Loucy (cell line): ENCODE measurements at regions not wholly inside any gene's neighbourhood (a gene's known extent, or its start where the extent isn't known, plus 50 kb on each side); places are given as distances from the start of the nearest gene placed in this dataset.

Source experiments
- H2AFZ ChIP-seq: fragments of 200-600 bp; sonication (generic); 2 replicates; pipeline ENCODE4 v1.6.0; 2016; ENCODE audit warnings: antibody characterized with exemption, mild to moderate bottlenecking, low read length, moderate library complexity
- H3F3A ChIP-seq: fragments of 200-600 bp; 2 replicates; pipeline ENCODE4 v1.6.0; 2016; ENCODE audit warnings: antibody characterized with exemption, low read depth, mild to moderate bottlenecking
- H3K27me3 ChIP-seq: fragments of 200-600 bp; sonication (generic); 2 replicates; pipeline ENCODE4 v1.6.1; 2014; ENCODE audit warnings: low read length, mild to moderate bottlenecking; ENCODE audit not compliant: insufficient read depth, poor library complexity, severe bottlenecking
- H3K36me3 ChIP-seq: fragments of 200-600 bp; sonication (generic); 2 replicates; pipeline ENCODE4 v1.6.1; 2016; ENCODE audit warnings: low read length; ENCODE audit not compliant: insufficient read depth
- H3K4me1 ChIP-seq: fragments of 200-600 bp; sonication (generic); 2 replicates; pipeline ENCODE4 v1.5.1; 2014; ENCODE audit warnings: low read length, mild to moderate bottlenecking; ENCODE audit not compliant: insufficient read depth, poor library complexity, severe bottlenecking
- H3K4me2 ChIP-seq: fragments of 200-600 bp; sonication (generic); 2 replicates; pipeline ENCODE4 v1.6.0; 2014; ENCODE audit warnings: antibody characterized with exemption, low read length, low read depth, mild to moderate bottlenecking; ENCODE audit not compliant: poor library complexity, severe bottlenecking
- H3K4me3 ChIP-seq: fragments of 200-600 bp; sonication (generic); 2 replicates; pipeline ENCODE4 v1.5.1; 2014; ENCODE audit warnings: low read length, mild to moderate bottlenecking, mixed read lengths; ENCODE audit not compliant: poor library complexity, severe bottlenecking
- H3K79me2 ChIP-seq: fragments of 200-600 bp; sonication (generic); 2 replicates; pipeline ENCODE4 v1.6.1; 2014; ENCODE audit warnings: low read length; ENCODE audit not compliant: insufficient read depth
- H3K9ac ChIP-seq: fragments of 200-600 bp; sonication (generic); 2 replicates; pipeline ENCODE4 v1.6.0; 2014; ENCODE audit warnings: mild to moderate bottlenecking, low read depth, low read length, moderate library complexity; ENCODE audit not compliant: poor library complexity, severe bottlenecking
- H3K9me2 ChIP-seq: fragments of 200-600 bp; sonication (generic); replicated peaks from 2 replicates; pipeline ENCODE4 v1.6.1; 2016; ENCODE audit warnings: low read depth, low read length, mixed read lengths
- H3K9me3 ChIP-seq: fragments of 200-600 bp; sonication (generic); 2 replicates; pipeline ENCODE4 v1.6.1; 2014; ENCODE audit warnings: mild to moderate bottlenecking, antibody characterized with exemption, low read length, low read depth; ENCODE audit not compliant: insufficient read depth
- H4K20me1 ChIP-seq: fragments of 200-600 bp; sonication (generic); 2 replicates; pipeline ENCODE4 v1.6.0; 2014; ENCODE audit warnings: antibody characterized with exemption, low read length, mild to moderate bottlenecking; ENCODE audit not compliant: insufficient read depth, poor library complexity, severe bottlenecking
- EZH2phosphoT487 ChIP-seq: fragments of 200-600 bp; IDR thresholded peaks from 2 replicates; pipeline ENCODE4 v1.6.1; 2018; ENCODE audit warnings: antibody characterized with exemption, mild to moderate bottlenecking, moderate library complexity, borderline replicate concordance
- TF ChIP-seq, protein P1 (sequence below): fragments of 200-600 bp; sonication (generic); conservative IDR thresholded peaks from 2 replicates; pipeline ENCODE4 v1.5.1; 2014; ENCODE audit warnings: mild to moderate bottlenecking, antibody characterized with exemption, low read length

DNA sequence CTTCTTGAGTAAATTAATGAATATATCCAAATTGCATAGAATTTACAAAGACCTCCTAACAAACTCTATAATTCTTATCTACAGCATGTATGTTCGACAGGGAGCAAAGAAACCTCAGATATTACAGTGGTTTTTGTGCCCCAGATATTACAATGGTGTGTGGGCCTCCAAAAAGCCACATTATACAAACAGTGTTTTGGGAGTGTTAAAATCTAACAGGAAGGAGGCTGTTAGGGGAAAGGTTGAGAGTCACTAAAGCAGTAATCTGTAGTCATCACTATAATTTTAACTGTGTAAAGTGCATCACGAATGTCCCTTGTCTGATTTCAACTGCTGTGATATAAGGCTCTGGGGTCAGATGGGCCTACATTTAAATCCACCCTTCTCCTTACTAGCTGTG lies 400.2 kb upstream of the C16orf82 start:
- Histone ChIP-seq H3K27me3 (no peaks in the 10 kb centered on the region), H3K36me3 (no peaks in the 10 kb centered on the region), H3K4me2 (no peak overlapping the region), H3K4me1 (no peaks in the 10 kb centered on the region), H3K9me2 (no peaks in the 10 kb centered on the region), H3F3A (no peaks in the 10 kb centered on the region), H3K9me3 (no peaks in the 10 kb centered on the region), H3K4me3 (no peak overlapping the region), H4K20me1 (no peaks in the 10 kb centered on the region), H2AFZ (no peak overlapping the region), H3K79me2 (no peaks in the 10 kb centered on the region), H3K9ac (no peak overlapping the region)
- no peak for TF ChIP-seq EZH2phosphoT487
- TF ChIP-seq, protein P1, sequence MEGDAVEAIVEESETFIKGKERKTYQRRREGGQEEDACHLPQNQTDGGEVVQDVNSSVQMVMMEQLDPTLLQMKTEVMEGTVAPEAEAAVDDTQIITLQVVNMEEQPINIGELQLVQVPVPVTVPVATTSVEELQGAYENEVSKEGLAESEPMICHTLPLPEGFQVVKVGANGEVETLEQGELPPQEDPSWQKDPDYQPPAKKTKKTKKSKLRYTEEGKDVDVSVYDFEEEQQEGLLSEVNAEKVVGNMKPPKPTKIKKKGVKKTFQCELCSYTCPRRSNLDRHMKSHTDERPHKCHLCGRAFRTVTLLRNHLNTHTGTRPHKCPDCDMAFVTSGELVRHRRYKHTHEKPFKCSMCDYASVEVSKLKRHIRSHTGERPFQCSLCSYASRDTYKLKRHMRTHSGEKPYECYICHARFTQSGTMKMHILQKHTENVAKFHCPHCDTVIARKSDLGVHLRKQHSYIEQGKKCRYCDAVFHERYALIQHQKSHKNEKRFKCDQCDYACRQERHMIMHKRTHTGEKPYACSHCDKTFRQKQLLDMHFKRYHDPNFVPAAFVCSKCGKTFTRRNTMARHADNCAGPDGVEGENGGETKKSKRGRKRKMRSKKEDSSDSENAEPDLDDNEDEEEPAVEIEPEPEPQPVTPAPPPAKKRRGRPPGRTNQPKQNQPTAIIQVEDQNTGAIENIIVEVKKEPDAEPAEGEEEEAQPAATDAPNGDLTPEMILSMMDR: no peak

DNA sequence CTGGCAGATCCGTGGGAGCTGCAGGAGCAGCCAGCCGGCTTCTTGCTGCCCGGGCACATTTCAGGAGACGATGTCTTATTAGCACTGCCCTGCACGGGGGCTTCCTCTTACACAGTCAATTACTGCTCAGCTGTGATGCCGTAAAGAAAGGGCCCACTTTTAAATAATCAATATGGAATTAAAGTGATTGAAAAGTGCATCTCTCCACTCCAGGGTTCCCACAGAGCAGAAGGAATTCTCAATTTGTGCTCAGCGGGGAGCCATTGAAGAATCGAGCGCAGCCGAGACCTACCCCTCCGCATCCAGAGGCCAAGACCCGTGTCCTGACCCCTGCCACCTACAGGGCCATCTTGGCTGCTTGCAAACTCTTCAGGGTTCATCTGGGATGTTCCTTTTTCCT lies 399.4 kb upstream of the C16orf82 start:
- Histone ChIP-seq H2AFZ (no peak overlapping the region), H3K4me1 (no peaks in the 10 kb centered on the region), H3K9ac (no peak overlapping the region), H3K4me2 (no peak overlapping the region), H3K36me3 (no peaks in the 10 kb centered on the region), H3F3A (no peaks in the 10 kb centered on the region), H3K27me3 (no peaks in the 10 kb centered on the region), H3K9me2 (no peaks in the 10 kb centered on the region), H3K9me3 (no peaks in the 10 kb centered on the region), H4K20me1 (no peaks in the 10 kb centered on the region), H3K4me3 (no peak overlapping the region), H3K79me2 (no peaks in the 10 kb centered on the region)
- TF ChIP-seq, protein P1: no peak
- no peak for TF ChIP-seq EZH2phosphoT487

DNA sequence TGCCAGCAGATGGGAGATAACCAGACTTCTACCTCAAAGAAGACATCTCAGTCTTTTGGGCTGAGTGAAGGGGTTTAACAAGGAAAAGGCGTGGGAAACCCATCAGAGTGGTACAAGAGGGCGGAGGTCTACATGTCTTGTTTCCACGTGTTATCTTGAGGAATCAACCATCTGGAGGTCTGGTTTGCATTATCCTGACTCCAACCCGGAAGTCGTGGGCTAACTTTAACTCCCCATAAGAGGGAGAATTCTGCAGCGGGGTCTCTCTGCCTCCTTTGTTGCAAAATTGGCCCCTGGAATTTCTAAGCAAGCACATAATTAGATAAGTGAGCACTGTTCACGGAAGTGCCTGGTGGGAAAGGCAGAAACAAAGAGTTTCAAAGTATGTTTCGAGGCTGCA lies 398.7 kb upstream of the C16orf82 start:
- Histone ChIP-seq H3K4me1 (no peaks in the 10 kb centered on the region), H3K9ac (no peak overlapping the region), H3K9me3 (no peaks in the 10 kb centered on the region), H3F3A (no peaks in the 10 kb centered on the region), H3K36me3 (no peaks in the 10 kb centered on the region), H3K4me2 (no peak overlapping the region), H2AFZ (no peak overlapping the region), H4K20me1 (no peaks in the 10 kb centered on the region), H3K9me2 (no peaks in the 10 kb centered on the region), H3K27me3 (no peaks in the 10 kb centered on the region), H3K4me3 (no peak overlapping the region), H3K79me2 (no peaks in the 10 kb centered on the region)
- TF ChIP-seq, protein P1: no peak
- TF ChIP-seq EZH2phosphoT487: no peak
